Neutrophil (primary cell): ENCODE measurements at regions not wholly inside any gene's neighbourhood (a gene's known extent, or its start where the extent isn't known, plus 50 kb on each side); places are given as distances from the start of the nearest gene placed in this dataset.
"Not testable (repeated sequence)": the region's sequence is repeated elsewhere in the genome, so short reads cannot be mapped to it uniquely, and the experiment has no call there.

ENCODE experiments used
- H3K27ac ChIP-seq: fragments of 200-600 bp; sonication (generic); 2 replicates; pipeline ENCODE4 v1.5.1; 2016; ENCODE audit warnings: mild to moderate bottlenecking, moderate library complexity
- H3K27me3 ChIP-seq: fragments of 200-600 bp; sonication (generic); 2 replicates; pipeline ENCODE4 v1.6.0; 2016; ENCODE audit warnings: mild to moderate bottlenecking
- H3K36me3 ChIP-seq: fragments of 200-600 bp; sonication (generic); 2 replicates; pipeline ENCODE4 v1.5.1; 2017
- H3K4me1 ChIP-seq, 2 experiments: fragments of 200-600 bp in 1 of 2; sonication (generic) in 1 of 2; 1 replicate in 1 of 2; 2 replicates in 1 of 2; pipeline versions ENCODE4 v1.5.1 to v1.6.1; 2013 to 2016; ENCODE audit warnings: low read depth in 1 of 2, low read length in 1 of 2, mild to moderate bottlenecking in 1 of 2, moderate library complexity in 1 of 2; ENCODE audit not compliant: control insufficient read depth in 1 of 2, insufficient read depth in 1 of 2
- H3K4me3 ChIP-seq, 2 experiments: fragments of 200-600 bp in 1 of 2; sonication (generic) in 1 of 2; 1 replicate in 1 of 2; 2 replicates in 1 of 2; pipeline ENCODE4 v1.5.1; 2013 to 2016; ENCODE audit warnings: low read depth in 1 of 2, low read length in 1 of 2, mild to moderate bottlenecking in 1 of 2, moderate library complexity in 1 of 2
- H3K9me3 ChIP-seq: fragments of 200-600 bp; sonication (generic); 2 replicates; pipeline ENCODE4 v1.5.1; 2016
- CTCF ChIP-seq: fragments of 200-600 bp; sonication (generic); IDR thresholded peaks from 2 replicates; pipeline ENCODE4 v1.5.1; 2016; ENCODE audit warnings: antibody characterized with exemption

- Histone ChIP-seq H3K4me3 (no peak overlapping the region), H3K9me3 (no peaks in the 10 kb centered on the region), H3K27ac (no peak overlapping the region), H3K27me3 (no peaks in the 10 kb centered on the region), H3K4me1 (peaks cover 0 to 8% of the 10 kb centered on the region in 2 experiments), H3K36me3 (no peaks in the 10 kb centered on the region)
- TF ChIP-seq CTCF, result no peak
These were observed 123.1 kb upstream of the FAR2 start for GRCh38 chr12:29025937-29026336.

GRCh38 chr12:29026419-29026818, 122.7 kb upstream of the FAR2 start:
- Histone ChIP-seq H3K27me3 (no peaks in the 10 kb centered on the region), H3K4me1 (peaks cover 0 to 5% of the 10 kb centered on the region in 2 experiments), H3K9me3 (no peaks in the 10 kb centered on the region), H3K27ac (no peak overlapping the region), H3K36me3 (no peaks in the 10 kb centered on the region), H3K4me3 (no peak overlapping the region)
- no peak for TF ChIP-seq CTCF

GRCh38 chr12:29029484-29029883, 119.6 kb upstream of the FAR2 start:
- not testable (repeated sequence) for H3K4me1 ChIP-seq, H3K36me3 ChIP-seq, H3K4me3 ChIP-seq, H3K27ac ChIP-seq, H3K9me3 ChIP-seq
- peaks cover 10% of the 10 kb centered on the region for H3K27me3 ChIP-seq

GRCh38 chr12:29030006-29030405, 119.1 kb upstream of the FAR2 start:
- Histone ChIP-seq H3K36me3 (no peaks in the 10 kb centered on the region), H3K9me3 (no peaks in the 10 kb centered on the region), H3K4me1 (no peaks in the 10 kb centered on the region), H3K4me3 (no peak overlapping the region), H3K27me3 (peaks cover 10% of the 10 kb centered on the region), H3K27ac (no peak overlapping the region)
- no peak for TF ChIP-seq CTCF

GRCh38 chr12:29032446-29032845, 116.6 kb upstream of the FAR2 start:
- Histone ChIP-seq H3K27me3 (peaks cover 10% of the 10 kb centered on the region), H3K4me1 (no peaks in the 10 kb centered on the region), H3K36me3 (no peaks in the 10 kb centered on the region), H3K4me3 (no peak overlapping the region), H3K27ac (no peak overlapping the region), H3K9me3 (no peaks in the 10 kb centered on the region)
- TF ChIP-seq CTCF, result no peak

GRCh38 chr12:29033519-29033918, 115.6 kb upstream of the FAR2 start:
- H3K4me1 ChIP-seq, result no peaks in the 10 kb centered on the region
- peaks cover 10% of the 10 kb centered on the region for H3K27me3 ChIP-seq
- no peaks in the 10 kb centered on the region for H3K9me3 ChIP-seq
- H3K4me3 ChIP-seq, result no peak overlapping the region
- no peaks in the 10 kb centered on the region for H3K36me3 ChIP-seq
- no peak for TF ChIP-seq CTCF
- no peak overlapping the region for H3K27ac ChIP-seq
